Parathyroid adenoma (tissue), 2 donors: ENCODE measurements at regions not wholly inside any gene's neighbourhood (a gene's known extent, or its start where the extent isn't known, plus 50 kb on each side); places are given as distances from the start of the nearest gene placed in this dataset.

Source experiments
- H2AFZ ChIP-seq: fragments of 300-600 bp; sonication (generic); one replicate; pipeline ENCODE4 v1.7.0; 2017; ENCODE audit warnings: antibody characterized with exemption, mild to moderate bottlenecking
- H3K27ac ChIP-seq: fragments of 300-600 bp; sonication (generic); one replicate; pipeline ENCODE4 v1.7.0; 2017
- H3K27me3 ChIP-seq: fragments of 300-600 bp; sonication (generic); one replicate; pipeline ENCODE4 v1.7.0; 2017; ENCODE audit warnings: low read length; ENCODE audit not compliant: control insufficient read depth, insufficient read depth
- H3K36me3 ChIP-seq: fragments of 300-600 bp; sonication (generic); one replicate; pipeline ENCODE4 v1.7.0; 2017; ENCODE audit warnings: low read length; ENCODE audit not compliant: control insufficient read depth, insufficient read depth
- H3K4me1 ChIP-seq: fragments of 300-600 bp; sonication (generic); one replicate; pipeline ENCODE4 v1.7.0; 2017; ENCODE audit warnings: control low read depth
- H3K4me2 ChIP-seq: fragments of 300-600 bp; sonication (generic); one replicate; pipeline ENCODE4 v1.7.0; 2017; ENCODE audit warnings: low read length
- H3K4me3 ChIP-seq: fragments of 300-600 bp; sonication (generic); one replicate; pipeline ENCODE4 v1.7.0; 2017; ENCODE audit warnings: low read depth, low read length
- H3K79me2 ChIP-seq: fragments of 300-600 bp; sonication (generic); one replicate; pipeline ENCODE4 v1.7.0; 2017; ENCODE audit warnings: control low read depth
- H3K9ac ChIP-seq: fragments of 300-600 bp; sonication (generic); one replicate; pipeline ENCODE4 v1.7.0; 2017; ENCODE audit warnings: mild to moderate bottlenecking
- H3K9me3 ChIP-seq: fragments of 300-600 bp; sonication (generic); one replicate; pipeline ENCODE4 v1.7.0; 2017; ENCODE audit warnings: low read length; ENCODE audit not compliant: control insufficient read depth
- TF ChIP-seq, protein P1 (sequence below): fragments of 300-600 bp; sonication (generic); IDR thresholded peaks from one replicate; pipeline ENCODE4 v1.7.0; 2017; ENCODE audit warnings: antibody characterized with exemption, mild to moderate bottlenecking
- donor health status: primary hyperparathyroidism.

- no peaks in the 10 kb centered on the region for H3K4me1 ChIP-seq
- H3K9ac ChIP-seq = no peak overlapping the region
- H2AFZ ChIP-seq = no peak overlapping the region
- no peak overlapping the region for H3K27ac ChIP-seq
- H3K9me3 ChIP-seq = no peaks in the 10 kb centered on the region
- H3K79me2 ChIP-seq = no peaks in the 10 kb centered on the region
- no peak overlapping the region for H3K4me2 ChIP-seq
- no peak overlapping the region for H3K4me3 ChIP-seq
- TF ChIP-seq, protein P1, sequence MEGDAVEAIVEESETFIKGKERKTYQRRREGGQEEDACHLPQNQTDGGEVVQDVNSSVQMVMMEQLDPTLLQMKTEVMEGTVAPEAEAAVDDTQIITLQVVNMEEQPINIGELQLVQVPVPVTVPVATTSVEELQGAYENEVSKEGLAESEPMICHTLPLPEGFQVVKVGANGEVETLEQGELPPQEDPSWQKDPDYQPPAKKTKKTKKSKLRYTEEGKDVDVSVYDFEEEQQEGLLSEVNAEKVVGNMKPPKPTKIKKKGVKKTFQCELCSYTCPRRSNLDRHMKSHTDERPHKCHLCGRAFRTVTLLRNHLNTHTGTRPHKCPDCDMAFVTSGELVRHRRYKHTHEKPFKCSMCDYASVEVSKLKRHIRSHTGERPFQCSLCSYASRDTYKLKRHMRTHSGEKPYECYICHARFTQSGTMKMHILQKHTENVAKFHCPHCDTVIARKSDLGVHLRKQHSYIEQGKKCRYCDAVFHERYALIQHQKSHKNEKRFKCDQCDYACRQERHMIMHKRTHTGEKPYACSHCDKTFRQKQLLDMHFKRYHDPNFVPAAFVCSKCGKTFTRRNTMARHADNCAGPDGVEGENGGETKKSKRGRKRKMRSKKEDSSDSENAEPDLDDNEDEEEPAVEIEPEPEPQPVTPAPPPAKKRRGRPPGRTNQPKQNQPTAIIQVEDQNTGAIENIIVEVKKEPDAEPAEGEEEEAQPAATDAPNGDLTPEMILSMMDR = no peak
- no peaks in the 10 kb centered on the region for H3K27me3 ChIP-seq
- no peaks in the 10 kb centered on the region for H3K36me3 ChIP-seq
Measured at GRCh38 chr1:200337410-200337809, 72.4 kb downstream of the ZNF281 start.

DNA sequence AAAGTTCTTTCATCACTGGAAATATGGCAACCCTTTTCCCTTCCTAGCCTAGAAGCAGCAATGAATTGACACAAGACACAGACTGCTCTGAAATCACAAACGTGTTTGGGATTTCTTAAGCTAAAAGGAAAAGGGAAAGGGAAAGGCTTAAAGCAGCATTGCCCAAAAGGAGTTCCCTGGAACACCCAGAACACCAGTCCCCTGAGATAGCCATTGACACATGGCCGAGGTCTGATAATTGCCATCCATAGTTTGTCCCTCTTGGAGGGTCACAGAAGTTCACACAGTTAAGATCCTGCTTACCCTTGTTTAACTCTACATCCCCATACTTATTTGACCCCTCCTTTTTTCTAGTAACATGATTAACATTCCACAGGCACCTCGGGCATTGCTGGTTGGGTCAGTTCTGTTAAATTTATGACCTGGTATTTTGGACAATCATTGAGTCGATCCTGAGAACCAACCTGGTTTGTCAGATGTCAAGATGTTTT lies 72.9 kb downstream of the ZNF281 start:
- H3K36me3 ChIP-seq = no peaks in the 10 kb centered on the region
- no peak overlapping the region for H3K9ac ChIP-seq
- H3K27ac ChIP-seq = no peak overlapping the region
- H2AFZ ChIP-seq = no peak overlapping the region
- H3K4me3 ChIP-seq = no peak overlapping the region
- TF ChIP-seq, protein P1 = no peak
- no peak overlapping the region for H3K4me2 ChIP-seq
- H3K79me2 ChIP-seq = no peaks in the 10 kb centered on the region
- no peaks in the 10 kb centered on the region for H3K27me3 ChIP-seq
- H3K9me3 ChIP-seq = no peaks in the 10 kb centered on the region
- H3K4me1 ChIP-seq = no peaks in the 10 kb centered on the region

DNA sequence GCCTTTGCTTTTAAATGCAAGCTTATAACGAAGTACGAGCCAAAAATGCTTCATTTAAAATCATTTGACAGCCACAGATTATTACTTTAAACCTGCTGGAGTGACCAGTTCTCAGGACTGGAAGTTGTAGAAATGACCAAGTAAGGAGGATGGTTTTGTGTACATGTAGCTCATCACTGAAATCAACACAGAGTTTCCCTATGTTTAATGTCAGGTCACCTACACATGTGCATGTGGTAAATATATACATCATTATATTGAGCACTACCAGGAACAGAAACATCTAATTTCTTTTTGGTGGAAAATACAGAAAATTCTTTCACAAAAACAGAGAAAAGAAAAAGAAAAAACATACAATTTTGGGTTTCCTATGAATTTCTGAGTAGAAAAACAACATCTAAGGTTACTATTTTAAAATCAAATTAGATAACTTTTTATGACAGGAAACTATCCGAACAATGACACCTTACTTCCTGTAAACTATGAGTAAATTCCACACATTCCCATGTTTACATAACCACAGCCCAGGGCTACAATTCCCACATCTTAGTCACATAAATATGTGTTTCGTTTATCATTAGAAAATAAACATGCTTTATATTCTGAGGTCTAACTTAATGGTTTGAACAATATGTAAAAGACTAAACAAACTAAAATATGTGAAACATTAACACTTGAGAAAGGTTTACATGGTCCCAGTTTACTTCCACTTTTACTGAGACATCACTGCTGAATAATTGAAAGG lies 73.6 kb downstream of the ZNF281 start:
- H3K9ac ChIP-seq = no peak overlapping the region
- H3K36me3 ChIP-seq = no peaks in the 10 kb centered on the region
- TF ChIP-seq, protein P1 = no peak
- no peak overlapping the region for H3K4me3 ChIP-seq
- no peaks in the 10 kb centered on the region for H3K27me3 ChIP-seq
- H3K4me2 ChIP-seq = no peak overlapping the region
- H3K79me2 ChIP-seq = no peaks in the 10 kb centered on the region
- H3K4me1 ChIP-seq = no peaks in the 10 kb centered on the region
- H3K27ac ChIP-seq = no peak overlapping the region
- no peak overlapping the region for H2AFZ ChIP-seq
- no peaks in the 10 kb centered on the region for H3K9me3 ChIP-seq

GRCh38 chr1:200334661-200335256 lies 75.1 kb downstream of the ZNF281 start:
- Histone ChIP-seq H3K36me3 (no peaks in the 10 kb centered on the region), H3K9ac (no peak overlapping the region), H3K9me3 (no peaks in the 10 kb centered on the region), H2AFZ (no peak overlapping the region), H3K27me3 (no peaks in the 10 kb centered on the region), H3K79me2 (no peaks in the 10 kb centered on the region), H3K4me2 (no peak overlapping the region), H3K4me1 (no peaks in the 10 kb centered on the region), H3K27ac (no peak overlapping the region), H3K4me3 (no peak overlapping the region)
- TF ChIP-seq, protein P1 = no peak
